Stimulated activated memory B cell treated with anti-CD40 and anti-IgM and Interleukin-4, amounts not matched to agents 10 μg/mL and 1 μg/mL and 100 μg/mL, for 72 hours (primary cell): ENCODE measurements at regions not wholly inside any gene's neighbourhood (a gene's known extent, or its start where the extent isn't known, plus 50 kb on each side); places are given as distances from the start of the nearest gene placed in this dataset.

Experiments
- ATAC-seq: fragments of 150-1000 bp; cut with Tn5 transposase; 2 replicates; pipeline ENCODE4 v1.10.0; 2021
- H3K27ac Mint-ChIP-seq: one replicate; pipeline ENCODE4 v1.8.0; 2022; ENCODE audit warnings: mild to moderate bottlenecking, mixed read lengths
- H3K27me3 Mint-ChIP-seq: one replicate; pipeline ENCODE4 v1.8.0; 2022; ENCODE audit warnings: mixed read lengths
- H3K36me3 Mint-ChIP-seq: one replicate; pipeline ENCODE4 v1.8.0; 2022; ENCODE audit warnings: mixed read lengths
- H3K4me1 Mint-ChIP-seq: one replicate; pipeline ENCODE4 v1.8.0; 2022; ENCODE audit warnings: mixed read lengths
- H3K4me3 Mint-ChIP-seq: one replicate; pipeline ENCODE4 v1.8.0; 2022; ENCODE audit warnings: mild to moderate bottlenecking, moderate library complexity, mixed read lengths
- H3K9me3 Mint-ChIP-seq: one replicate; pipeline ENCODE4 v1.8.0; 2022; ENCODE audit warnings: mixed read lengths

DNA sequence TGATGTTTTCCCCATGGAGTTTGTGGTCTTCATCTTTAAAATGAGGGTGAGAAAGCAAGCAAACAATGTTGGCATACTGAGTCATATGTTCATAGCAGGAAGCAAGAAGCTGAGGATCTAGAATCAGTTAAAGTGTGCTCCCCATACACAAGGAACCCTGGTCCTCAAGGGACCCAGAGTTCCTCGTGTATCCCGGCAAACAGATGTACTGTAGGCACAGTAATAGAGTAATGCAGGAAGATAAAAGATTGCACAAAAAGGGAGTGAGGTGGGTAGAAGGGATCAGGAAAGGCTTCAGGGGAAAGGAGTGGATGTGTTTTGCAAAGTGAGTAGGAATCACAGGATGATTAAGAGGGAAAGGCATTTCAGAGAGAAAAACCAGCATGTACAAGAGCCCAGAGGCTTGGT lies 412.3 kb upstream of the CDH11 start:
- no peak overlapping the region for H3K4me3 Mint-ChIP-seq
- ATAC-seq, result no peak
- H3K27ac Mint-ChIP-seq, result no peak overlapping the region
- no peaks in the 10 kb centered on the region for H3K36me3 Mint-ChIP-seq
- H3K27me3 Mint-ChIP-seq, result no peaks in the 10 kb centered on the region
- H3K9me3 Mint-ChIP-seq, result peaks cover 15% of the 10 kb centered on the region
- H3K4me1 Mint-ChIP-seq, result no peaks in the 10 kb centered on the region

DNA sequence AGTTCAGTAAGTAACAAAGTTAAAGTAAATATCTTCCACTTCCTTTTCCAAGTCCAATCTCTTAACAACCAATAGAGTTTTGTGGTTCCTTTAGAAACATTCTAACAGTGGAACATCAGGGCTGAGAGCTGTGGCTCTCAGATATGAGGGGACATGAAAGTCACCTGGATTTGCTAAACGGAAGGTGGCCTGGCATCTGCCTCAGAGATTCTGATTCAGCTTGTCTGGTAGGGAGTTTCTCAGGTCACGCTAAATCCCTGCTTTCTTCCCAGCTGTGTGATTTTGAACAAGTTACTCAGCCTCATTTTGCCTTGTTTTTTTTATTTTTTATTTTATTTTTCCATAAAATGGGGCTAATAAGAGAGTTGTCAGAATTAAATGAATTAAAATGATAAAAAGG lies 411.0 kb upstream of the CDH11 start:
- Mint-ChIP-seq H3K4me1 (no peaks in the 10 kb centered on the region), H3K27me3 (no peaks in the 10 kb centered on the region), H3K9me3 (peaks cover 11% of the 10 kb centered on the region), H3K36me3 (no peaks in the 10 kb centered on the region), H3K27ac (no peak overlapping the region), H3K4me3 (no peak overlapping the region)
- no peak for ATAC-seq

DNA sequence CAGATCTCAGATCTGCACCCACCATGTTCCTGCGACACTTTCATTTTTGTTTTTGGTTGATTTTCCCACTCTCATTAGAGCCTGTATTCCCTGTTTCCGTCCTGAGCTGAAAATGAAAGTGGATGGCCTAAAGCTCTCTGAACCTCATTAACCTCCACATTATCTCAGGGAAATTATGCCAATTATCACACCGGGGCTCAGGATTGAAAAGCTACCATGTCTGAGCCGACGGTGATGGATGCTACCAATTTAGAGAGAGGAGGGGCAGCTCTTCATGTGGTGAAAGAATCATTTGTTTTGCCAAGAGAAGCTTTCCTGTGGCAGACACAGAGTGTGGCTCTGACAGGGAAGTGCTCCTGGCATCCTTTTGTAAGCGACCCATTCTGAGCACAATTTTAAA lies 410.4 kb upstream of the CDH11 start:
- ATAC-seq, result no peak
- Mint-ChIP-seq H3K36me3 (no peaks in the 10 kb centered on the region), H3K4me1 (no peaks in the 10 kb centered on the region), H3K27ac (no peak overlapping the region), H3K9me3 (peaks cover 15% of the 10 kb centered on the region), H3K27me3 (no peaks in the 10 kb centered on the region), H3K4me3 (no peak overlapping the region)

DNA sequence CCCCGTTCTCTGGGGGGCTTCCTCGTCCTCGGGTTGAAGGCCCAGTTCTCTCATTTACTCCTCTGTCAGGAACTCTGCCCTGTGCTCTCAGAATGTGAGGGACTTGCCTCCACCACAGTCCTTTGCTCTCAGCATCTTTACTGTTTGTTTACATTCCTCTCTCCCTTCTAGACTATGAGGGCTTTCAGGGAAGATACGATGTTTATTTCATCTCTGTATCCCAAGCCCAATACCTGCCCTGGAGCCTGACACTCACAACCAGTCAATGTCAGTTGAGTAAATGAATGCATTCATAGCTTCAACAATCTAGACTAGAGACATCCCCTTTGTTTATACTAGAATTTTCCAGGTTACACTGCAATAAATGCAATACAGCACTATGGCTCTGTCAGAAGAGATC lies 409.6 kb upstream of the CDH11 start:
- Mint-ChIP-seq H3K4me3 (no peak overlapping the region), H3K27me3 (no peaks in the 10 kb centered on the region), H3K27ac (no peak overlapping the region), H3K9me3 (peaks cover 13% of the 10 kb centered on the region), H3K4me1 (no peaks in the 10 kb centered on the region), H3K36me3 (no peaks in the 10 kb centered on the region)
- ATAC-seq, result no peak

DNA sequence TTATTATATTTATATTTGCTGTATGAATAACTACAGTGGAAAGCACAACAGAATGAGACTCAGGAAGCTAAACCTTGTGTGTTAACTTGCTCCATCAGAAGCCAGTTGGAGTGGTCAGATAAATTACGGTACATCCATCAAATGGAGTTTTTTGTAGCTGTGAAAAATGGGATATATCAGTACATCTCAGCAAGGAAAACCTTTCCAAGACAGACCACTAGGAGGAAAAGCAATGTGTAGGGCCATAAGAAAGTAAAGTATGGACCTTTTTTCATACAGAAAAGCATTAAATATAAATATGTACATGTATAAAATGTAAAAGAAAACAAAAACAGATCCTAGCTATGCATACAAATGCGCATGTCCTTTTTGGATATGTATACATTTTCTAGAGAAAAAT lies 403.8 kb upstream of the CDH11 start:
- Mint-ChIP-seq H3K27ac (no peak overlapping the region), H3K4me1 (no peaks in the 10 kb centered on the region), H3K27me3 (no peaks in the 10 kb centered on the region), H3K36me3 (no peaks in the 10 kb centered on the region), H3K4me3 (no peak overlapping the region), H3K9me3 (peaks cover 4% of the 10 kb centered on the region)
- no peak for ATAC-seq

DNA sequence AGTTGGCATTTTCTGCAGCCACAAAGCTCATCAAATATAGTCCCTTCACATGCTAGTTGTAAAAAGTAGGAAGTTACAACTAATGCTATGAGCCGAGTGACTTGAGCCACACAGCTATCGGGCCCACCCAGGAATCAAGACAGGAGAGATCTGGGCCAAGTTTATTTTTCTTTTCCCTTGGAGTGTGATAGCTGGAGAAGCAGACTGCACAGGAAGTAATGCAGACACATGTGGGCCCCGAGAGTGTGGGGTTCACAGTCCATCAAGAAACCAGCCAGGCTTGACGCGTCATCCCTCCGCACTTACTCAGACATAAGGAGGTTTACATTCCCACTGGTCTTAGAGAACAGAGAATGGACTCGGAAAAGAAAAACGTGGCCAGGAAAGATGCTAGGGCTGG lies 403.1 kb upstream of the CDH11 start:
- no peak for ATAC-seq
- peaks cover 4% of the 10 kb centered on the region for H3K9me3 Mint-ChIP-seq
- no peaks in the 10 kb centered on the region for H3K27me3 Mint-ChIP-seq
- no peaks in the 10 kb centered on the region for H3K4me1 Mint-ChIP-seq
- H3K36me3 Mint-ChIP-seq, result no peaks in the 10 kb centered on the region
- no peak overlapping the region for H3K4me3 Mint-ChIP-seq
- no peak overlapping the region for H3K27ac Mint-ChIP-seq

DNA sequence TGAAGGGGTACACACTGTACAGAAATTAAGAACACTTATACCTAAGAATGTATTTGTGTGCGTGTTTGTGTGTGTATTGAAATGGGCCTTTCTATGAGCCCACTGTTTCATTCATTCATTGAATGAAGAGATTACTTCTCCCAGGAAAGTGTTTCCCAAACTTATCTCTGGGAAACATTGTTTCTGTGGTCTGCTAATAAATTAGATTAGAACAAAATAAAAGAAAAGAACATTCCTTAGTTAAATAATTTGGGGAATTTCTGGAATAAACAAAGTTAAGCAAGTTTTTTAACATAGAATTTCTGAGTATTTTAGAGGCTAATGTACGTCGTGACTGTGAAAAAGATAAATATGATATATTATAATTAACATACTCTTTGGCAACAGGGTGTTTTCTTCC lies 402.4 kb upstream of the CDH11 start:
- no peak overlapping the region for H3K4me3 Mint-ChIP-seq
- ATAC-seq, result no peak
- H3K27me3 Mint-ChIP-seq, result no peaks in the 10 kb centered on the region
- peaks cover 8% of the 10 kb centered on the region for H3K9me3 Mint-ChIP-seq
- H3K4me1 Mint-ChIP-seq, result no peaks in the 10 kb centered on the region
- no peaks in the 10 kb centered on the region for H3K36me3 Mint-ChIP-seq
- H3K27ac Mint-ChIP-seq, result no peak overlapping the region

DNA sequence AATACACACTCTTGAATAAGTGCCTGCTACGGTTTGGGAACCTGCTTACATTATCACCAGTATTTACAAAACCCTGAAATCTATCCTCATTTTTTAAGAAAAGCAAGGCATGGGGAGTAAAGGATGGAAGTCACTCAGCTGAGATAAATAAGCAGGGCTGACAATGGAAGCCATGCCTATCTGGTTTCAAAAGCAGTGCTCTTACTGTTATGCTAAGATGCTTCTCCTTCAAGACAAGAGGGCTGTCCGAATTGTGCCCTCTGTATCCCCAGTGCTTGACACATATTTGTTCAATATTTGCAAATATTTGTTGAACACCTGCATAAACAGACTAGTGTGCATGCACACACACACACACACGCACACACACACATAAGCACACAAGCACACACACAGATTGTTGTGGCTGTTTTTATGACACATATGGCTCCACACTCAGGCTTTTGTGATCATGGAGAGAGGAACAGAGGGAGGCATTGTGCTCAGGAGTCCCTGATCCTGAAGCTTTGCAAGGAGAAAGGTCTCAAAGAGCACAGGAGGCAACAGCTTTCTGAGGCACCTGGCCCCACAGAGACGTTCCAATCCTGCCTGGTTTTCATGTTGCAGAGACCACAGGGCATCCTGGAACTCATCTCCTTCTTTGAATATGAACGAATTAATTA lies 401.6 kb upstream of the CDH11 start:
- Mint-ChIP-seq H3K27me3 (no peaks in the 10 kb centered on the region), H3K9me3 (peaks cover 8% of the 10 kb centered on the region), H3K4me1 (no peaks in the 10 kb centered on the region), H3K27ac (no peak overlapping the region), H3K4me3 (no peak overlapping the region), H3K36me3 (no peaks in the 10 kb centered on the region)
- no peak for ATAC-seq

DNA sequence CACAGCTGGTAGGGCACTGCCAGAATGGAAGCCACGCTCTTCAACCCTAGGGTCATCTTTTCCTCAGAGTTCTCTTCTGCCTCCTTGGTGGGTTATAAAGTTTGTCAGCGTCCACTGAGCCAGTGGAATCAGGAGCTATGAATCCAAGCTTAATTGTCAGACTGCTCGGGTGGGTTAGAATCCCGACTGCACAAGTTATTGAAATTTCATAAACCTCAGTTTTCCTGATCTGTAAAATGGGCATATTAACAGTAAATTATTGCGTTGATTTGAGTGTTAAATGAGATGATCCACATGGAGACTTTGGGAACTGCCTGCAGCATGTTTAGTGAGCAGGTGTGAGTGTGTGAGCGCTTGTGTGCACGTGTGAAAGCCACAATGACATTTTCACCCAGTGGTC lies 400.5 kb upstream of the CDH11 start:
- Mint-ChIP-seq H3K27ac (no peak overlapping the region), H3K4me3 (no peak overlapping the region), H3K27me3 (no peaks in the 10 kb centered on the region), H3K9me3 (peaks cover 5% of the 10 kb centered on the region), H3K36me3 (no peaks in the 10 kb centered on the region), H3K4me1 (no peaks in the 10 kb centered on the region)
- no peak for ATAC-seq

DNA sequence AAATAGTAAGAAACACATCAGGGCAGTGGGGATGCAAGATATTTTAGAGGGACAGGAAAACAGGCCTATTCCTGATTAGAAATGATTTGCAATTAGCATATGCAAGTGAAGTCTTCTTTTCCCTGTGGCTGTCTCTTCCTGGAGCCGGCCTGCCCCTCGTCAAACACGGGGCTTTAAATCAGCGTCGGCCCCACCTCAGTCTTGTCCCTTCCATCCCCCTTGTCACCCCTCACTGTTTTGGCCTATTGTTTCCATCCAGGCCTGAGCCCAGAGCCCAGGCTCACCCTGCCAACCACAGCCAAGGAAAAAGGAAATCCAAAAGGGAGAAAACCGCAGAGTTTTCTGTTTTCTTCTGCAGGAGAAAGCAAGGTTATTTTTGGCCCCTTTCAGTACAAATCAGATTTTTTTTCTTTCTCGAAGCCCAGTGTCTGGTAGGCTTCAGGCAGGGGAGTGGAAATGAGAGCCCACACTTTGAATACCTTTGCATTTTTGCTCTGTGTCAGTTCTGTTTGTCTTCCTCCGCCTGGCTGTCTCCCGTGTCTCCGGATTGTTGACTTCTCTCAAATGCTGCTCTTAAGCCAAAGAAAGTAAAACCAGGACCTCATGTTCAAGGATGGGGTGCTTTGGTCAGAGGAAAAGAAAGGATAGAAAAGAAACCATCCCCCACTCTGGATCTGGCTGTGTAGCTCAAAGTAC lies 399.9 kb upstream of the CDH11 start:
- Mint-ChIP-seq H3K27ac (no peak overlapping the region), H3K4me3 (no peak overlapping the region), H3K36me3 (no peaks in the 10 kb centered on the region), H3K4me1 (no peaks in the 10 kb centered on the region), H3K27me3 (no peaks in the 10 kb centered on the region), H3K9me3 (peaks cover 4% of the 10 kb centered on the region)
- no peak for ATAC-seq

DNA sequence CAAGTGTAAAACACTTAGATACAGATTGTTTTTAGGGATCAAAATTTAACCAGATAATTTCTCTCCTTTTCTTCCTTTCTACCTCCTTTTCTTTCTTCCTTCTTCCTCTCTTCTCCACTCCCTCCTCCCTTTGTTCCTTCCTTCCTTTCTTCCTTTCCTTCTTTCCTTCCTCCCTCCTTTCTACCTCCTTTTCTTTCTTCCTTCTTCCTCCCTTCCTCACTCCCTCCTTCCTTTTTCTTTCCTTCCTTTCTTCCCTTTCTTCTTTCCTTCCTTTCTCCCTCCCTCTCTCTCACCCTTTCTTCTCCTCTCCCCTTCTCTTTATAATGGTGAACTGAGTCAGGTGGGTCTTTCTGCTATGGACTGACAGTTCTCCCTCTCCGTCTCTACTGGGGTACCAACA lies 397.5 kb upstream of the CDH11 start:
- no peaks in the 10 kb centered on the region for H3K27me3 Mint-ChIP-seq
- ATAC-seq, result no peak
- no peaks in the 10 kb centered on the region for H3K4me1 Mint-ChIP-seq
- peaks cover 7% of the 10 kb centered on the region for H3K9me3 Mint-ChIP-seq
- no peaks in the 10 kb centered on the region for H3K36me3 Mint-ChIP-seq
- no peak overlapping the region for H3K27ac Mint-ChIP-seq
- no peak overlapping the region for H3K4me3 Mint-ChIP-seq

DNA sequence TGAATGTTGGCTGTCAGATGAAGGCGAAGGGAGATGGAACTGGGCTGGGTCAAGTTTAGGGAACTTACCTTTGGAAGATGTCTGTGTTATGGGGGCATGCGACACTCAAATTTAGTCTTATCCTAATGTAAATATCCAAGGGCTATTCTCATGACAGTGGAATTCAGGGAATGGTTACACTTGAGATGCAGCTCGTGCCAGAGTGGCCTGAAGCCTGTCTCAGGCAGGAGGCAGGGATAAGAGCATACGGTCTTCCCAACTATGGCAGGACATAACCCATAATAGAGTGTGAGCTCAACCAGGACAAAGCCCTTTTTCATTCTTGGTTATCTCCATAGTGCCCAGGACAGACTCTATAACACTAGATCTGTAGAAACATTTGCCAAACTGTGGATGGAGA lies 393.3 kb upstream of the CDH11 start:
- no peak overlapping the region for H3K4me3 Mint-ChIP-seq
- no peak overlapping the region for H3K27ac Mint-ChIP-seq

DNA sequence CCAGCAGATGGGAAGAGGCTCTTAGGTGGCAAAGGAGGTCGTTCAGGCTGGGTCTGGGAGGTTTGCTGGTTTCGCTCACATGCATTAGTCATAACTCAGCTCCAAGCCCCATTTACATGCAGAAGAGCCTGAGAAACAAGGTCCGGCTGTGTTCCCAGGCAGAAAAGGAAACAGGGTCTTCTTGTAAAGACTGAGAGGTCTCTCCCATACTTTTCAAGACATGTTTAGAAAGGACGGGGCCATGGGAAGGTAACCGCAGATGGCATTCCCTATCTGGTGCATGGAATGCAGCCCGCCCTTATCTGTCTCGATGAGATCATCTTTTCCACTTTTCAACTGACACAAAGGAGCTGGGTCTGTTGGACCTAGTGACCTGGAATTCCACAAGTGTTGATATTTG lies 389.0 kb upstream of the CDH11 start:
- Mint-ChIP-seq H3K4me1 (no peaks in the 10 kb centered on the region), H3K4me3 (no peak overlapping the region), H3K36me3 (no peaks in the 10 kb centered on the region), H3K9me3 (peaks cover 15% of the 10 kb centered on the region), H3K27me3 (no peaks in the 10 kb centered on the region), H3K27ac (no peak overlapping the region)
- no peak for ATAC-seq

More for the DNA sequence above, 393.3 kb upstream of the CDH11 start:
- Mint-ChIP-seq H3K36me3 (no peaks in the 10 kb centered on the region), H3K27me3 (no peaks in the 10 kb centered on the region), H3K4me1 (no peaks in the 10 kb centered on the region), H3K9me3 (peaks cover 11% of the 10 kb centered on the region)
- ATAC-seq, result no peak

DNA sequence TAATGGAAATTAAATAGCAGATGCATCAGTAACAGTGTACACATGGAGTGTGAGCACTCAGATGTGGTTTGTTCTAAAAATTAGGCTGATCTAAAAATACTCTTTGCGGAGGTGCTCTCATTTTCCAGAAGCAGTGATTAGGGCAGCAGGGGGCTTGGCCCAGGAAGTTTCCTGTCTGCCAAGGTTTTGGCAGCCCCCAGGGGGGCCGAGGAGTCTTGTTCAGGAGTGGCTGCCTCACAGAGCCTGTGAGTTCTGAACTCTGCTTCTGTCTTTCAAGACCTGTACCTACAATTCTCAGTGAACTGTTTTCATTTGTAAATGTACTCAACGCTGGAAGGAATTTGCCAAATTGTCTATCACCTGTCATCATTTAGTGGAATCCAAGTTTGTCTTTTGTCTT lies 388.4 kb upstream of the CDH11 start:
- Mint-ChIP-seq H3K27me3 (no peaks in the 10 kb centered on the region), H3K36me3 (no peaks in the 10 kb centered on the region), H3K4me1 (no peaks in the 10 kb centered on the region), H3K9me3 (peaks cover 15% of the 10 kb centered on the region), H3K27ac (no peak overlapping the region), H3K4me3 (no peak overlapping the region)
- no peak for ATAC-seq

DNA sequence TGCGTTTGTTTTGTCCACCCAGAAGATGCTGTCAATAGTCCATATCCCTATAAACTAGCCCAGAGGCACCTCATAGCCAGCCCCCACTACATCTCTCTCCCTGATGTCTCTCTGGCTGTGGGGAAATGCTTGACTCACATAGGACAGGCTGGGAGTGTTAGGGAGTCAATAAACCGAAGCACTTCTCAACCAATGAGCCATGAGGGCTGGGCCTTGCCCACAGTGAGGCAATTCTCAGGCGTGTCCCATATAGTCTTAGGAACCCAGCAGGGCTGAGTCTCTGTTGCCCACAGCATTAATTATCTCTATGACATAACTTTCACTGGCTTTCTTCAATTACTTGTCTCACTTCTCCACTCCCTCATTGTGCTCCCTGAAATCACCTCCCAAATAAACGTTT lies 387.3 kb upstream of the CDH11 start:
- Mint-ChIP-seq H3K36me3 (no peaks in the 10 kb centered on the region), H3K4me3 (no peak overlapping the region), H3K4me1 (no peaks in the 10 kb centered on the region), H3K27me3 (no peaks in the 10 kb centered on the region), H3K27ac (no peak overlapping the region), H3K9me3 (peaks cover 12% of the 10 kb centered on the region)
- no peak for ATAC-seq

DNA sequence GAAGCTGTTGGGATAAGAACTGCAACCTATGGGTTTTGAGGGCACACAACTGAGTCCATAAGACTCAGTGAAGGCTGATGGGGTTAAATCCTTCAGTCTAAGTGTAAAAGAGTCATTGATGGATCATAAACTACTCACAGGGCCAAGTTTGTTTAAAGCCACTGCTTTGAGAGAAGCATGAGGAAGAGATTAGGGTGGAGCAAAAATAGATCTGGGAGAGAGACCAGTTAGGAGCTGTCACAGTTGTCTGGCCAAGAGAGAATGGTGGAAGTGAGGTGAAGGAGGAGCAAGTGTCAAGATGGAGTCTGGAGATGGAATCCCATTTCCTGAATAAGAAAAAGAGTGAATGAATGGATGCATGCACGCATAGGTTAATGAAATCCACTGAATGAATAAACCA lies 379.1 kb upstream of the CDH11 start:
- Mint-ChIP-seq H3K4me3 (no peak overlapping the region), H3K9me3 (peaks cover 7% of the 10 kb centered on the region), H3K36me3 (no peaks in the 10 kb centered on the region), H3K27me3 (no peaks in the 10 kb centered on the region), H3K27ac (no peak overlapping the region), H3K4me1 (no peaks in the 10 kb centered on the region)
- no peak for ATAC-seq
